H9 (cell line): ENCODE measurements at regions not wholly inside any gene's neighbourhood (a gene's known extent, or its start where the extent isn't known, plus 50 kb on each side); places are given as distances from the start of the nearest gene placed in this dataset.
A peak's percentile ranks its signal among the peaks of the same experiment; 100 is the strongest.
"Not testable (repeated sequence)": the region's sequence is repeated elsewhere in the genome, so short reads cannot be mapped to it uniquely, and the experiment has no call there.

Experiments used
- DNase-seq: peaks from one replicate; pipeline ENCODE4 v3.0.0-alpha.2; 2017
- H2AFZ ChIP-seq: one replicate; pipeline ENCODE4 v1.6.1; 2013; ENCODE audit warnings: mild to moderate bottlenecking, low read length, control low read depth, moderate library complexity
- H2AK5ac ChIP-seq: 2 replicates; pipeline ENCODE4 v1.6.1; 2013; ENCODE audit warnings: low read length, control low read depth, mixed read lengths; ENCODE audit not compliant: insufficient read length
- H2BK120ac ChIP-seq: one replicate; pipeline ENCODE4 v1.6.1; 2013; ENCODE audit warnings: low read depth, mild to moderate bottlenecking, low read length, control low read depth, inconsistent platforms; ENCODE audit not compliant: poor library complexity, severe bottlenecking
- H2BK12ac ChIP-seq: 2 replicates; pipeline ENCODE4 v1.6.1; 2013; ENCODE audit warnings: low read length, control low read depth, mixed read lengths, low read depth; ENCODE audit not compliant: insufficient read length
- H2BK15ac ChIP-seq: 2 replicates; pipeline ENCODE4 v1.6.1; 2013; ENCODE audit warnings: low read depth, low read length, control low read depth
- H2BK20ac ChIP-seq: one replicate; pipeline ENCODE4 v1.6.1; 2013; ENCODE audit warnings: low read depth, mild to moderate bottlenecking, low read length, control low read depth, inconsistent platforms; ENCODE audit not compliant: poor library complexity, severe bottlenecking
- H2BK5ac ChIP-seq: 2 replicates; pipeline ENCODE4 v1.6.1; 2013; ENCODE audit warnings: low read length, control low read depth, mixed read lengths; ENCODE audit not compliant: insufficient read length
- H3K14ac ChIP-seq: 2 replicates; pipeline ENCODE4 v1.6.1; 2013; ENCODE audit warnings: low read length, control low read depth; ENCODE audit not compliant: insufficient read depth
- H3K18ac ChIP-seq: 2 replicates; pipeline ENCODE4 v1.6.1; 2013; ENCODE audit warnings: low read depth, mild to moderate bottlenecking, mixed read lengths, low read length, control low read depth; ENCODE audit not compliant: insufficient read length
- H3K23ac ChIP-seq: 2 replicates; pipeline ENCODE4 v1.6.1; 2013; ENCODE audit warnings: low read length, control low read depth, mixed read lengths, low read depth; ENCODE audit not compliant: insufficient read length
- H3K23me2 ChIP-seq: 2 replicates; pipeline ENCODE4 v1.6.1; 2013; ENCODE audit warnings: low read depth, mild to moderate bottlenecking, mixed read lengths, low read length, control low read depth; ENCODE audit not compliant: insufficient read length, poor library complexity, severe bottlenecking
- H3K27ac ChIP-seq: 2 replicates; pipeline ENCODE4 v1.5.1; 2013; ENCODE audit warnings: low read length, control low read depth, mixed read lengths, low read depth; ENCODE audit not compliant: insufficient read length
- H3K27me3 ChIP-seq: 2 replicates; pipeline ENCODE4 v1.6.1; 2013; ENCODE audit warnings: low read length, control low read depth, inconsistent platforms; ENCODE audit not compliant: insufficient read depth
- H3K4ac ChIP-seq: 2 replicates; pipeline ENCODE4 v1.6.1; 2013; ENCODE audit warnings: low read depth, mild to moderate bottlenecking, control low read depth, inconsistent platforms, low read length, moderate library complexity
- H3K4me1 ChIP-seq: 2 replicates; pipeline ENCODE4 v1.6.1; 2013; ENCODE audit warnings: low read length, control low read depth, inconsistent platforms; ENCODE audit not compliant: insufficient read depth
- H3K4me2 ChIP-seq: 2 replicates; pipeline ENCODE4 v1.6.1; 2013; ENCODE audit warnings: low read length, control low read depth, mixed read lengths; ENCODE audit not compliant: insufficient read length, insufficient read depth
- H3K56ac ChIP-seq: 2 replicates; pipeline ENCODE4 v1.6.1; 2013; ENCODE audit warnings: low read depth, mild to moderate bottlenecking, mixed read lengths, low read length, control low read depth; ENCODE audit not compliant: insufficient read length
- H3K79me1 ChIP-seq: 2 replicates; pipeline ENCODE4 v1.6.1; 2013; ENCODE audit warnings: low read depth, mild to moderate bottlenecking, moderate library complexity, low read length, control low read depth, inconsistent platforms; ENCODE audit not compliant: insufficient read depth, poor library complexity, severe bottlenecking
- H3K79me2 ChIP-seq: 2 replicates; pipeline ENCODE4 v1.6.1; 2013; ENCODE audit warnings: low read length, control low read depth, inconsistent platforms; ENCODE audit not compliant: insufficient read depth
- H3K9ac ChIP-seq: 2 replicates; pipeline ENCODE4 v1.6.1; 2013; ENCODE audit warnings: low read length, control low read depth, mixed read lengths; ENCODE audit not compliant: insufficient read length; ENCODE audit errors: extremely low read depth
- H3K9me3 ChIP-seq: one replicate; pipeline ENCODE4 v1.6.1; 2013; ENCODE audit warnings: low read depth, low read length, inconsistent platforms; ENCODE audit not compliant: control insufficient read depth
- H3T11ph ChIP-seq: one replicate; pipeline ENCODE4 v1.6.1; 2013; ENCODE audit warnings: mild to moderate bottlenecking, low read length, control low read depth, inconsistent platforms
- H4K20me1 ChIP-seq: one replicate; pipeline ENCODE4 v1.6.1; 2013; ENCODE audit not compliant: control insufficient read depth, insufficient read length, insufficient read depth
- H4K5ac ChIP-seq: 2 replicates; pipeline ENCODE4 v1.6.1; 2013; ENCODE audit warnings: low read depth, mild to moderate bottlenecking, mixed read lengths, low read length, control low read depth; ENCODE audit not compliant: insufficient read length
- H4K8ac ChIP-seq: replicated peaks from 2 replicates; pipeline ENCODE4 v1.6.1; 2013; ENCODE audit warnings: low read length, control low read depth, mixed read lengths, low read depth; ENCODE audit not compliant: insufficient read length
- H4K91ac ChIP-seq: 2 replicates; pipeline ENCODE4 v1.6.1; 2013; ENCODE audit warnings: low read depth, mild to moderate bottlenecking, moderate library complexity, mixed read lengths, low read length, control low read depth; ENCODE audit not compliant: insufficient read length
- H3K27ac Mint-ChIP-seq, 3 experiments: 2 replicates in 2 of 3; 3 replicates in 1 of 3; pipeline ENCODE4 v1.8.0; 2020 to 2021; ENCODE audit warnings: mixed read lengths in 3 of 3, mild to moderate bottlenecking in 1 of 3, moderate library complexity in 1 of 3
- H3K27me3 Mint-ChIP-seq: 2 replicates; pipeline ENCODE4 v1.8.0; 2021; ENCODE audit warnings: low read depth, mild to moderate bottlenecking, moderate library complexity, mixed read lengths
- H3K36me3 Mint-ChIP-seq, 3 experiments: 2 replicates in 2 of 3; 3 replicates in 1 of 3; pipeline ENCODE4 v1.8.0; 2020 to 2021; ENCODE audit warnings: low read depth in 3 of 3, mixed read lengths in 3 of 3; ENCODE audit not compliant: insufficient read depth in 1 of 3
- H3K4me1 Mint-ChIP-seq, 2 experiments: 2 replicates each; pipeline ENCODE4 v1.8.0; 2020; ENCODE audit warnings: mixed read lengths in 2 of 2
- H3K4me3 Mint-ChIP-seq, 2 experiments: 2 replicates in 1 of 2; 3 replicates in 1 of 2; pipeline ENCODE4 v1.8.0; 2020 to 2021; ENCODE audit warnings: mild to moderate bottlenecking in 2 of 2, mixed read lengths in 2 of 2, moderate library complexity in 1 of 2
- H3K9me3 Mint-ChIP-seq, 2 experiments: 2 replicates in 1 of 2; 3 replicates in 1 of 2; pipeline ENCODE4 v1.8.0; 2020; ENCODE audit warnings: mild to moderate bottlenecking in 2 of 2, mixed read lengths in 2 of 2, moderate library complexity in 1 of 2
- CTCF ChIP-seq: fragments of 200-600 bp; sonication (generic); conservative IDR thresholded peaks from 3 replicates; pipeline ENCODE4 v1.8.0; 2021; ENCODE audit warnings: antibody characterized with exemption, mild to moderate bottlenecking
- WGBS: extraction: QIAGEN DNeasy Blood & Tissue Kit; methylation state at CpG from one replicate; pipeline ENCODE4 v1.1.7; 2013; ENCODE audit warnings: missing lambda C conversion rate, low lambda C conversion rate, mixed read lengths; ENCODE audit not compliant: insufficient read length; ENCODE audit errors: extremely low coverage; 5-methylcytosine and 5-hydroxymethylcytosine counted together

- Histone ChIP-seq H2BK5ac (no peak overlapping the region), H3K23me2 (no peaks in the 10 kb centered on the region), H3K27ac (no peak overlapping the region), H2BK15ac (no peak overlapping the region), H3T11ph (no peak overlapping the region), H3K9me3 (no peaks in the 10 kb centered on the region), H2BK120ac (no peak overlapping the region), H3K4me1 (no peaks in the 10 kb centered on the region), H4K20me1 (no peaks in the 10 kb centered on the region), H4K5ac (no peak overlapping the region), H3K9ac (no peak overlapping the region), H3K56ac (no peak overlapping the region), H3K18ac (no peak overlapping the region), H3K14ac (no peak overlapping the region), H3K79me1 (no peaks in the 10 kb centered on the region), H2BK12ac (no peak overlapping the region), H3K27me3 (no peaks in the 10 kb centered on the region), H4K8ac (no peak overlapping the region), H3K23ac (no peak overlapping the region), H4K91ac (no peak overlapping the region), H2AFZ (no peak overlapping the region), H2AK5ac (no peak overlapping the region), H3K4me2 (no peak overlapping the region), H3K79me2 (no peaks in the 10 kb centered on the region), H2BK20ac (no peak overlapping the region), H3K4ac (no peak overlapping the region)
- H3K27me3 Mint-ChIP-seq, result no peaks in the 10 kb centered on the region
- TF ChIP-seq CTCF, result no peak
- no peak overlapping the region for H3K4me3 Mint-ChIP-seq
- WGBS, result no CpG with 5 or more reads among the region's 3 CpGs
- no peak for DNase-seq
- H3K27ac Mint-ChIP-seq, result peak overlapping the region in 2 of 3 experiments; percentile 32 to 79; a peak in 4 of 7 replicates
- peaks cover 14 to 18% of the 10 kb centered on the region in 2 experiments for H3K4me1 Mint-ChIP-seq
- H3K9me3 Mint-ChIP-seq, result peaks cover 12 to 28% of the 10 kb centered on the region in 2 experiments
- H3K36me3 Mint-ChIP-seq, result peaks cover 0 to 16% (median 9%) of the 10 kb centered on the region in 3 experiments; a peak in 3 of 7 replicates
Measured at GRCh38 chrX:127207326-127207725, 387.8 kb downstream of the PRR32 start.

GRCh38 chrX:127221821-127222220 is 402.3 kb downstream of the PRR32 start:
- not testable (repeated sequence) for H2BK12ac ChIP-seq, H2AFZ ChIP-seq, H4K20me1 ChIP-seq, H3K4me1 Mint-ChIP-seq, H3K4ac ChIP-seq, H3K9ac ChIP-seq, H3K18ac ChIP-seq, H2BK120ac ChIP-seq, H3K4me3 Mint-ChIP-seq, H3K27ac Mint-ChIP-seq, H3K27me3 ChIP-seq, DNase-seq, H2BK20ac ChIP-seq, H3K4me2 ChIP-seq, H4K91ac ChIP-seq, H3K79me1 ChIP-seq, H3K23me2 ChIP-seq, H3T11ph ChIP-seq, H2BK5ac ChIP-seq, H3K14ac ChIP-seq, H3K23ac ChIP-seq, H3K4me1 ChIP-seq, H3K56ac ChIP-seq, H4K8ac ChIP-seq, H3K27me3 Mint-ChIP-seq, H4K5ac ChIP-seq, H2AK5ac ChIP-seq, H3K27ac ChIP-seq, H2BK15ac ChIP-seq, H3K79me2 ChIP-seq
- WGBS, result no CpG with 5 or more reads among the region's 1 CpG
- peaks cover 14 to 45% (median 34%) of the 10 kb centered on the region in 3 experiments for H3K36me3 Mint-ChIP-seq
- H3K9me3 Mint-ChIP-seq, result peaks cover 48 to 54% of the 10 kb centered on the region in 2 experiments
- peaks cover 15% of the 10 kb centered on the region for H3K9me3 ChIP-seq
